ENCODE measurements at regions not wholly inside any gene's neighbourhood (a gene's known extent, or its start where the extent isn't known, plus 50 kb on each side); places are given as distances from the start of the nearest gene placed in this dataset.

DNA sequence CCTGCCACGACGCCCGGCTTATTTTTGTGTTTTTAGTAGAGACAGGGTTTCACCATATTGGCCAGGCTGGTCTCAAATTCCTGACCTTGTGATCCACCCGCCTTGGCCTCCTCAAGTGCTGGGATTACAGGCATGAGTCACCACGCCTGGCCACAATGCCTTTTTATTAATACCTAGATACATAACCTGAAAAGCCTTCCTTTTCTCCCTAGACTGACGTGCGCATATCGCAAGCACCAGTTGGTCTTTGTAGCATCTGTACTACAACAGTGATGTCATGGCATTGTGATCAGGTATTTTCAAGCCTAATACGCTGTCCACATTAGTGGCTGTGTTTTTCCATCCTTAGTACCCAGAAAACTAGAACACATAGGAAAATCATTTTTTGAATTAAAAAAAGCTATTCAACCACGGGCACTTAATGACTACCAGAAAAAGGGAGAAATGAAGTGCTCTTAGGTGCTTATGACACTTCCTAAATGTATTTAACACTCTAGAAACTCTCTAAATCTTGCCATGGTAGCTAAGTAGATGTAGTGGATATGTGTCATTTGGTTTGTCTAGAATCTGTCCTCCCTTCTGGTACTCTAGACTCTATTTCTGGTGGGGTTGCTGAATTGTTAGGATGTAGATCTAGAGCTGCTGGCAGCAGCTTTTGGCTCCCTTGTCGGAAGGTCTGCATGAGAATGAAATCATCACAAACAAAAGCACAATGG lies 707.8 kb downstream of the STIM2 start:
- DNase-seq: no peak

DNA sequence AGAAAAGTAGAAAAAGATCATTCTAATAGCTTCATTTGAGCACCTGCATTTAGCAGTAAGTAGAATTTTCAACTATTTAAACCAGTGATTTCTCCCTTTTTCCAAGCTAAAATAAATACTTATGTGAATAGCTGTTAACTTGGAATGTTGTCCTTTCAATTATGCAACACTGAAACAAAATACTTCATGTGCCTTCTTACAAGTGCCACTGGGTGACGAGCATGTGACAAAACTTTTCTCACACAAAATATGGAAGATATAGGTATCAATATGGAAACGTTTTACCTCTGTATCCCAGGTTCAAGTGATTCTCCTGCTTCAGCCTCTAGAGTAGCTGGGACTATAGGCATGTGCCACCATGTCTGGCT lies 708.3 kb downstream of the STIM2 start:
- no peak for DNase-seq

DNA sequence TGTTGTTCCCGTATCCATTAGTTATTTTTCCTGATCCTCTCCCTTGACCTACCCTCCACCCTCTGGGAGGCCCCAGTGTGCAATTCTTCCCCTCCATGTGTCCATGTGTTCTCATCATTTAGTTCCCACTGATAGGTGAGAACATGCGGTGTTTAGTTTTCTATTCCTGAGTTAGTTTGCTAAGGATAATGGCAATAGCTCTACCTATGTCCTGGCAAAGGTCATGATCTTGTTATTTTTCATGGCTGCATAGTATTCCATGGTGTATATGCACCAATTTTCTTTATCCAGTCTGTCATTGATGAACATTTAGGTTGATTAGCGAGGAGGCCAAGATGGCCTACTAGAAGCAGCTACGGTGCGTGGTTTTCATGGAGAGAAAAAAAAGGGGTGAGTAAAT lies 714.1 kb downstream of the STIM2 start:
- no peak for DNase-seq

DNA sequence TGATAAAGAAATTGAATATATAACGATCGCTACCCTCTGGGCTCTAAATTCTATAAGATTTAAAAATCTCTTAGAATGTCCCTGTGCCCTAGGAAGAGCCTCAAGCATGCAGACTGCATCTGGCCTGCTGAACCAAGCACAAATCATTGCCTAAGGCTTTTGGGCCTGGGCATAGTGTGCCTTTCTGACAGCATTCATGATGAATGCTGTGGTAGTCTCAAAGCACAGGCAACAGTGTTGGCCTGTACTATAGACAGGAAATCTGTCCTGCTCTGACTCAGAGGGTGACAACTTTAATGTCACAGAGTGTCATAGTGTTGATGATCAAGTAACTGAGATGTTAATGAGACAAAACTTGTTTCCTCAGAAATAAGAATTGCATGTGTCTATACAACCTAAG lies 717.3 kb downstream of the STIM2 start:
- no peak for DNase-seq

DNA sequence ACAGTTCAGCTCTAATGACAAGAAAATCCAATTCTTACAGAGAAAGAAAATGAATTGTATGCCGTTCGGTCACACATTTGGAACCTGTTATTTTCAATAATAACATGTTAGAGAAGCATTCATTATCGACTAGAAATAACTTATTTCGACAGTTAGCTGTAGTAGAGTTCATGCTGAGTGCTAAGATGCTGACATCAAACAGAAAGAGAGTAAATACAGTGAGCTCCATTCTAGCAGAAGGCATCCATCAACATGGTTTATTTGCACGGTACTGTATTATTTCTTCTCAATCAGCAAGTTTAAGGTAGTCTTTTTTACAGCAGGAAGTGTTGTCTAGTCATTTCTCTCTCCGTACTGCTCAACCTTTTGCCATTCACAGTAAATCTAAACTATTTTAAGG lies 732.1 kb downstream of the STIM2 start:
- DNase-seq: no peak

DNA sequence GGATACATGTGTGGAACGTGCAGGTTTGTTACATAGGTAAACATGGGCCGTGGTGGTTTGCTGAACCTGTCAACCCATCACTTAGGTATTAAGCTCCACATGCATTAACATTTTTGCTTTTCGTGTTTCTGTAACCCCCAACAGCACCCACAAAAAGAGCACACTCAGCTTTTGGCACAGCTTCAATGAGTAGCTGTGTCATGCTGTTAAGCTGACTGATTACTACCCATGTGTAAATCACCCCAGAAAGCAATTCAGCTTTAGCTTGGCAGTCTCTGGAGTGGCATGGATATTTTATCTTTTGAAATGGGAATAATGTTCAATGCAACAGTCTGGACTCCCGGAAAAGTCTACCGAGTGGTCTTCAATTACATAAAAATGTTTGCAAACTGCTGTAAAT lies 734.3 kb downstream of the STIM2 start:
- no peak for DNase-seq

DNA sequence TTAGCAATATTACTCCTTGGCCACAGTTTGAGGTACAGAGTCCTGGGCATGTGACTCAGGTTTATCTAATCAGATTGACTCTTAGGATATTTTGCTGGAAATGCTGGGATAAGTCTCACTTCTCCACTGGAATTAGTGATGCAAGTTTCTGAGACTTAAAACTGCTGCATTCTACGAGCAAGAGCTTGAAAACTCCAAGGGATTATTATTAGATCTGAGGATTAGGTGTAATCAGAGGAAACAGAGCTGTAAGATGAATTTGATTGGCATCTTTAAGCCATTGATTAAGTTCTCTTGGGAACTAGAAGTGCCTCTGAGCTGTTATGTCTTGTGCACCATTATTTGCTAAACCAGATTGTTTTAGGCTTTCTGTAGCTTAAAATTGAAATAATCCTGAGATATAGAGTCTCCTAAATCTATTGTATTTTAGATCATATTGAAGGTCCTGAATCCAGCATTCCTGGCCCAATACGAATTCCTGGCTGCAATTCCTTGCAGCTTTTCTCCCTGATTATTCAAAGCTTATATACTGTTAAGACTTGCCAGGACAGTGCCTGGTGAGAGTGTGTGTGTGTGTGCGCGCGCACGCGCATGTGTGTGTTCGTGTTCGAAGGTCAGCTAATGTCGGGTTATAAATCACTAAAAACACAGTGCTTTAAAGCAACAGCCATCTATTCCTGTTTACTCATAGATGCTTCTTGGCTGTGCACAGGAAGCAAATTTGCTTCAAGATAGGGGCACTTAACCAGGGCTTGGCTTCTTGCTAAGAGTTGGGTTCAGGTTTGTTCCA lies 735.1 kb downstream of the STIM2 start:
- DNase-seq: no peak

DNA sequence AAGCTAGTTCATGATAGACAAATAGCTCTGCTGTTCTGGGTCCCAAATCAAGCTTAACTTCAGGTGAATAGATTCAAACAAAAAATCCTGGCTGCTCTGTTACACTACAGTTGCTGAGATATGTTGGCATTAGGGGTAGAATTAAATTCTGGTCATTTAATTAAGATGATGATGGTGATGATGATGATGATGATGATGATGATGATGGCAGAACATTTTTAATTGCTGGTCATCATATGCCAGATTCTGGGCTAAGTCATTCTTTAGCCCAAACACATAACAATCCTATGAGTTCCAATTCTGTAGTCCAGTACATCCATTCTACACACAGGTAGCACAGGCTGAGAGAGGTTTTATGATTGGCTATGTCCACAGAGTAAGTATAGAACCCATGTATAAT lies 741.5 kb downstream of the STIM2 start:
- DNase-seq: no peak

DNA sequence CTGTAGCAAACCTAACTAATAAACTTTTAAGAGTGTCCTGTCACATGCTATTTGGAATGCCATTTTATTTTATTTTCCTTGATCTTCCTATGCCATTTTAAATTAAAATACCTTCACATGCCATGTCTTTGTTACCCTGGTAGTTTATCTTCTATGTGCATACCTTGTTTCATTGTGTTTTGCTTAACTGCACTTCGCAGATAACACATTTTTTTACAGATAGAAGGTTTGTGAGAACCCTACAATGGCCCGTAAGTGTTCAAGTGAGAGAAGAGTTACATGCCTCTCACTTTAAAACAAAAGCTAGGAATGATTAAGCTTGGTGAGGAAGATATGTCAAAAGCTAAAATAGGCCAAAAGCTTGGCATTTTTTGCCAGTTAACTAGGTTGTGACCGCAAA lies 744.1 kb downstream of the STIM2 start:
- DNase-seq: no peak

DNA sequence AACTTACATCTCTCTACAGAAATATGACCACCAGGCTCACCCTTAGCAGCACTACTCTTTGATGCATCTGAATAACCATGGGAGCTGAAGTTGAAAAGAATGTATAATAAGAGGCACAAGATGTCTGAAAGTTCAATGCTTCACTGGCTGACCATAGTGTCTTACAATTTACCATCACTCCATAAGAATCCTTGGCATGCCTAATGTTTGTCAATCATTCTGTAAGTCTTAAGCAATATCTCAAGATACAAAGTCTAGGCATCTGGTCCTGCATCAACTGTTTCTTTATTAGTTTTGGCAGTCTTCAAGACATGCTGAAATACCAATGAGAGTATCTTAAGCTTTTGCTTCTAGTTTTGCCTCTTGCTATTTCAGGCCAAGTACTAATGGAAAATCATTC lies 755.5 kb downstream of the STIM2 start:
- DNase-seq: no peak

DNA sequence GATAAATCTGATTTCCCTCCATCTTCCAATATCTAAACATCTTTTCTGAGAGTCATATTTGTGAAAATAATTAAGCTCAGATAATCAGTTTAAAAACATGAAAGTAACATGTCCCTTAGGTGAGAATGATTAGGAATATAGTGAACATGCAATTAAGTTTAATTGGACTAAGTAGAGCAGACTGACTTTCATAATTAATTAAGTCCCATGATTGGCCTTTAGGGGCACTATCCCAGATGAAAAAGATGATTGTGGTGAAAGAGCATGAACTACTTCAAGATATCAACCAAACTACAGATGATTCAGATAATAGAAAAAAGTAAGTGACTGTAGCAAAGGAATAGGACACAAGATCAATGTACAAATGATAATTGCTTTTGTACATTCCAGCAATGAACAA lies 758.8 kb downstream of the STIM2 start:
- no peak for DNase-seq

DNA sequence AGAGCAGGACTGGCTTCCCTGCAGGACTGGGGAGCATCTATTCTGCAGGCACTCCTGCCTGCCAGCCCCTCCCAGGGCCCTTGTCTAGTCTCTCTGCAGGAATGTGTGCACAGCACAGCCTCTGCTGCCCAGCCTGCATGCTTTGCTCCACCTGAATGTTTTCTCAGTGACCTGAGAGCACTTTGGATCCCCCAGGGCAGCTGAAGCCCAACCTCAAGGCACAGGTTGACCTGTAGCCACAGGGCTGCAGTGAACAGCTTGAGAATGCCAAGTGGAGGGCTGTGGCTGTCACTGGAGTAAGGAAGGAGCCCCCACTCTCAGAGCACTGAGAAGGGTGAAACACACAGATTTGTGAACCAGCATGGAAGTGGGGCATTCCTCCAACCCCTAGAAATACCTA lies 760.2 kb downstream of the STIM2 start:
- no peak for DNase-seq

DNA sequence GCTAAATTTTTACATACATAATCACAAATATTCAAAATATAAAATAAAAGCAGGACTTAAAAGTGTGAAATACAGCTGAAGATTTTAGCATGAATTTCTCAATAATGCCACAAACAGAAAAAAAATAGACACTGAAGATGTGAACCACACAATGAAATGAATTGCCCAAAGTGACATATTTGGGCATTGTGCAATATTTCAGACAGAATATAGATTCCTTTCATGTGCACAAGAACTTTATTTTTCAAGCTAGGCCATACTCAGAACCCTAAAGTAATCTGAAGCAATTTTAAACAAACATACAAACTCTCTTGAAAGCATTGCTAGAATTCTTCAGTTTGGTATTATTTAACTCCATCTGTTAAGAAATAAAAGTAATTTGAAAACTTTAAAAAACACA lies 764.1 kb downstream of the STIM2 start:
- DNase-seq: no peak

DNA sequence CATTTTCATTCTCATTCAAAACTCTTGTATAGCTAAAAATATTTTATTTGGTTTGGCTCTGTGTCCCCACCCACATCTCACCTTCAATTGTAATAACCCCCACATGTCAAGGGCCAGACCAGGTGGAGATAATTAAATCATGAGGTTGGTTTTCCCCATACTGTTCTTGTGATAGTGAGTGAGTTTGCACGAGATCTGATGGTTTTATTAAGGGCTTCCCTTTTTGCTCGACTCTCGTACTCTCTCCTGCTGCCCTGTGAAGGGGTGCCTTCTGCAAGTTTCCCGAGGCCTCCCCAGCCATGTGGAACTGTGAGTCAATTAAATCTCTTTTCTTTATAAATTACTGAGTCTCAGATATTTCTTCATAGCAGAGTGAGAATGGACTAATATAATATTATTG lies 768.0 kb downstream of the STIM2 start:
- no peak for DNase-seq

DNA sequence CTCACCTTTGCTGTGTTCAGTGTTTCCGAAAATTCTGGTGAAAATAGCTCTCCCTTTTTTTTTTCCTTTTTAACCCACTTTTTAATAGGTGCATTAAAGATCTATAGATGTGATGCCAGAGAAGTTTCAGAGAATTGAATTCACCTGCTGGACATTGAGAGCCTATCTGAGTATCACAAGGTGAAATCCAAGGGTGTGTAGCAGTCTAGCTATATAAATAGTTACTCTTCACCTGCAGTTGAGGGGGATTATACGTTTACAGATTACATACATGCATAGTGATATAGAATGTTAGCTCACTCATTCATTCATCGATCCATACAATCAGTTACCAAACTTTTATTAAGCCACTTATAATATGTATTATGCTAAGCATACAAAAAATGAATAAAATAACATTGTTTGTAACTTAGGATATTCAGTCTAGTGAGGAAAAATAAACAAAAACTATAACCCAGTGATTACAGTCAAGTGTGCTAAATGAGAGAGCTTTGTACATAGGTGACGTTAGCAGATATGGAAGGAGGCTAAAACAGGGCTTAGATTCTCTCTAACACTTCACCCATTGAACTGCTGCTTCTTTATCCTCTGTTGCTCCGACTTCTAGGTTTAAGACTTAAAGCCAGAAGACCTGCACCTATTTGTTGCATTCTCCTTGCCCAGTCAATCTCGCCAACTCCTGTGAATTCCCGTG lies 769.0 kb downstream of the STIM2 start:
- DNase-seq: no peak

DNA sequence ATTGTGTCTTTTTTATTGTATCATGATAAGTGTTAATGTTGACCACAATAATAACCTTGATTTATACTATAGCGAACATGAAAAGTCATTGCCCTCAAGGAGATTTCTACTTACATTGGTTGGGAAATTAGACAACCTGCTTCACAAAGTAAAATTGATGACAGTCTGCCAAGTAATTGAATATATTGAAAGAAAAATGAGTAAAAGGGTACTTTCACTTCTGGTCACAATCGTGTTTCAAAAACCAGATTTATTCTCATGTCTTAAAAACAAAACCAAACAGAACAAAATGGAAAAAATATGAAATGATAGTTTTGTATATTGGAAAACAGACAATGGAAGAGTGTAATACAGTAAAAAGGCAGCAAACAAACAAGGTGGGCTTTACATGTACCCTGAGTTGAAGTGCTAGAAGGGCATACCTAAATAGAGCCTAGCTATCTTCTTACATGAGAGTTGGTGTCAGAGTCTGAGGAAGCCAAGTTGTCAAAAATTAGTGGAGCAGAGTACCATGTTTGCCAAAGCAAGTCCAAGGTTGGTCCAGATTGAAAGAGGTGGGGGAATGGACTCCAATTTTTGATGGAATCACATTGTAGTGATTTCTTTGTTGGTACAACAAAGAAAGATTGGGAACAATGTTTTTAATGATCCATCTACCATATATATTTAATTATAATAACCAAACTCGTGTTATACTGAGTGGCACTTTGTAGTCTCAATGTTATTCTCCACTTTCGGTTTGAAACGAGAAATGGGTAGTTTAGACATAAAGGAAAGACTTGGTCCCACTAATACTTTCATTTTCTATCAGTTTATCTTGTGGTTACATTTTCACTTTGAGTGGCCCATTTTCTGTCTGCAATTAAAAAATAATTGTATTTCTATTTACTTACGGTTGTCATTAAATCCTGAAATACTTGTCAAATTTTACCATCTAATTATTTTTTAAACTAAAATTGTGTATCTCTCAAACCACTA lies 775.6 kb downstream of the STIM2 start:
- no peak for DNase-seq

DNA sequence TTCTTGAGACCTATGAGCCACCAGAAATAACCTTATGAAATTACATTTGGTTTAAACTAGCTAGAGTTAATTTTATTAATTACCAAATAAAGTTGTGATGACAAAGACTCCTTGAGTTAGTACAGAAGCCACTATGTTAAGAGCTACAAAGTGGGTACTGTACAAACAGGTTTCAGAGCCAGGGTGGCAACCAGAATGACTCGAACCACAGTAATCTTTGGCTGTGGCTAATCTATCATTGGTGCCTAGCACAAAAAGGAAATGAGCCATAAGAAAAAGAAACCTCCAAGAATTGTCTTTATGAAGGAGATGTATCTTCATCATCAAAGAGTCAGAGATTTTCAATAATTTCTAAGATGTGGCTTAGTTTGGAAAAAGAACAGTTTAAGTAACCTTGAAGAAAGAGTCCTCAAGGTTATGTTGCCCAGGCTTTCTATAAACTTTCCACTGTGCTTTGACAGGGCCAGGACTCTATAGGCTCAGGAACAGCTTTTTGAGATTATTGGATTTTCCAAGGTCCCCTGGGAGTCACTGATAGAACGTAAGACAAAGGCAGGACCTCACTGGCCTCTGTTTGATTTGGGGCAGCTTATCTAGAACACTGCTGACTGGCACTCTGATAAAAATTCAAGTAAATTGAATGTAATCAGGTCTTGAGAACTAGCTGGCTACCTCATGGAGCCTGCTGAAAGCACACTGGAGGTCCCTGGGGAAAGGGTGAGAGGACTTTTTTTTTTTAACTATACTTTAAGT lies 777.7 kb downstream of the STIM2 start:
- no peak for DNase-seq

DNA sequence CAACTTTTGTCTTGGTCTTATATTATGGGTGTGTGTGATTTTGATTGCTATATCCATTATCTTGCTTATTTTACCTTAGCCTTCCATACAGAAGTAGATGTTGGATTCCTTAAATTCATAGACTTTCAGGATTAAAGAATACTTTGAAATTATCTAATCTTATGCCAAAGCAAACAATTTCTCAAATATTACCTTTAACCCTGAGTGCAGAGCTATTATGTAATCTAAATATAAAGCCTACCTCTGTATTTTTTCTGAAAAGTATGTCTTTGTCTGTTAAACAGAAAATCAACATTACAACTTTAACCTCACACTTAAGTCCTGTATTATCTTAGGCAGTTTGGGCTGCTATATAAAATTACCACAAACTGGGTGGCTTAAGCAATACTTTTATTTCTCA lies 782.5 kb downstream of the STIM2 start:
- no peak for DNase-seq

DNA sequence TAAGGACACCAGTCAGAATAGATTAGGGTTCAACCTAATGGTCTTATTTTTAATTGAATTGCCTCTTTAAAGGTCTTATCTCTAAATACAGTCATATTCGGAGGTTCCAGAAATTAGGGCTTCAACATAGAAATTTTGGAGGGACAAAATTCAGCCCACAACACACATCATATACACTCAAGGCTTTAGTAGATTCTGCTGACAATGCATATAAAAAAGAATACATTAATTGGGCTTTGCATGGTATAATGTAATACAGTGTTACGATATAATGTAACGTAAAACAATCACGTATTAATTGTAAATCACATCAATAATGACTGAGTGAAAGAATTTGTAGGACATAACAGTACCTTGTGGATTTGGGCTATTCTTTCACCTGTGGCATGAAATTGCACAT lies 787.8 kb downstream of the STIM2 start:
- DNase-seq: no peak

DNA sequence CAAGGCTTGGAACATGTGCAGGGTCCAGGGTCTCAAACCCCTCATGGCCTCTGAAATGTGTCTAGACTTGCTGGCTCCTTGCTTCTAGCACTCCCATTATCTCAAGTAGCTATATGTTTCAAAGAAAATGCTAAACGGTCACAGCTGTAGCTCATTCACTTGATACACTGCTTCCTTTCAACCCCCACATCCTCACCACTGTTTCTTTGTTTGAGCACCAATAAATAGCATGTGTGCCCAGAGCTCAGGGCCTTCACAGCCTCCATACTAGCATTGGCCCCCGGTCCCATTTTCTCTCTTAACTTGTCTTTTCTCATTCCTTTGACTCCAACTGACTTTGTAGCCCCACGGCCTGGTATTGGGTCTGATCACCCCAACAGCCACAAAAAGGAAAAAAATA lies 801.8 kb downstream of the STIM2 start:
- no peak for DNase-seq

DNA sequence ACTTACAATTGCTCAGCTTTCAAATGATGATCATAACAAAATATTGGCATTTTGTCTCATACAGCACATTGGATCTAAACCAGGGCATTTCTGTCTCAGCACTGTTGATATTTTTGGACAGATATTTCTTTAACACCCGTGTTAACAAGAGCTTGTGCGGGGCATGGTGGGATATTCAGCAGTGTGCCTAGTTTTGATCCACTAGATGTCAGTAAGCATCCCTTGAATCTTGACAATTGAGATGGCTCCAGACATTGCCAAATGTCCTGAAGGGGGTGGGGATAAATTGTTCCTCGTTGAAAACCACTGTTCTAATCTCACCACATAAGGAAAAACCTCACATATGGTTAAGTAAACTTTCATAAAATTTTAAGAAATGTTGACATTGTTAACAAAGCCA lies 806.3 kb downstream of the STIM2 start:
- DNase-seq: no peak

DNA sequence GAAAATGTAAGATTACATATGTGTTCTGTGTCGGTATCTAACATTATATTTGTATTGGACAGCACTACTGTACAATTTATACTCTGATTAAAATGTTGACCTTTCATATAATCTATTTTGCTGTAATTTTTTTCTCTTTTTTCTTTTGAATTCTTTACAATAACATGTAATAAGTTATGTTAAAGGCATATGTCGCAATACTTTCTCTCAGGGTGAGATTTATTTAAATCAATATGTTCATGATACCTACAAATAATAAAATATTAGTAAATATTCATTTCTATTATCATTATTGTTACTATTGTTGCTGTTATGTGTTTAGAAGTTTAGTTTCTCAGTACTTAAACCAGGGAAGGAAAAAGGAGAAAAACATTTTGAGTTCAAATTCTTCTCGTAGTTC lies 807.4 kb downstream of the STIM2 start:
- DNase-seq: no peak
